Osteoblast (primary cell): ENCODE measurements at regions not wholly inside any gene's neighbourhood (a gene's known extent, or its start where the extent isn't known, plus 50 kb on each side); places are given as distances from the start of the nearest gene placed in this dataset.

Experiments used
- DNase-seq: peaks from one replicate; pipeline ENCODE4 v3.0.0; 2011; ENCODE audit warnings: low spot score, mixed read lengths; ENCODE audit not compliant: insufficient read length; ENCODE audit errors: missing footprints
- H2AFZ ChIP-seq: 2 replicates; pipeline ENCODE4 v1.6.0; 2011; ENCODE audit warnings: mild to moderate bottlenecking, low read length
- H3K27ac ChIP-seq: 2 replicates; pipeline ENCODE4 v1.5.1; 2011; ENCODE audit warnings: mild to moderate bottlenecking, low read depth, low read length, moderate library complexity
- H3K27me3 ChIP-seq: 2 replicates; pipeline ENCODE4 v1.6.0; 2012; ENCODE audit warnings: mild to moderate bottlenecking, control low read depth, inconsistent platforms, low read length, moderate library complexity; ENCODE audit not compliant: insufficient read depth
- H3K36me3 ChIP-seq: 2 replicates; pipeline ENCODE4 v1.5.1; 2011; ENCODE audit warnings: mild to moderate bottlenecking, low read length, control low read depth, moderate library complexity; ENCODE audit not compliant: insufficient read depth
- H3K4me1 ChIP-seq: 2 replicates; pipeline ENCODE4 v1.5.1; 2011; ENCODE audit warnings: mild to moderate bottlenecking, low read length, control low read depth, moderate library complexity; ENCODE audit not compliant: insufficient read depth
- H3K4me2 ChIP-seq: 2 replicates; pipeline ENCODE4 v1.6.0; 2011; ENCODE audit warnings: mild to moderate bottlenecking, low read length; ENCODE audit not compliant: insufficient read depth
- H3K4me3 ChIP-seq: fragments of 200-600 bp; sonication (generic); 3 replicates; pipeline ENCODE4 v1.5.1; 2012; ENCODE audit warnings: mild to moderate bottlenecking, low read length, inconsistent platforms; ENCODE audit not compliant: insufficient read depth
- H3K79me2 ChIP-seq: 2 replicates; pipeline ENCODE4 v1.6.0; 2012; ENCODE audit warnings: mild to moderate bottlenecking, low read length, control low read depth, inconsistent platforms; ENCODE audit not compliant: insufficient read depth
- H3K9me3 ChIP-seq: 2 replicates; pipeline ENCODE4 v1.5.1; 2011; ENCODE audit warnings: low read depth, low read length, control low read depth
- H4K20me1 ChIP-seq: 2 replicates; pipeline ENCODE4 v1.6.0; 2012; ENCODE audit warnings: mild to moderate bottlenecking, low read length, control low read depth; ENCODE audit not compliant: insufficient read depth
- CTCF ChIP-seq: IDR thresholded peaks from 2 replicates; pipeline ENCODE4 v1.5.1; 2011; ENCODE audit warnings: mild to moderate bottlenecking, low read depth, low read length, moderate library complexity; ENCODE audit errors: extremely low read depth

GRCh38 chr6:21902628-21903169 lies 309.1 kb downstream of the SOX4 start:
- no peaks in the 10 kb centered on the region for H3K79me2 ChIP-seq
- no peak overlapping the region for H2AFZ ChIP-seq
- no peak overlapping the region for H3K4me2 ChIP-seq
- TF ChIP-seq CTCF = no peak
- H4K20me1 ChIP-seq = no peaks in the 10 kb centered on the region
- H3K4me1 ChIP-seq = no peaks in the 10 kb centered on the region
- H3K9me3 ChIP-seq = no peaks in the 10 kb centered on the region
- no peaks in the 10 kb centered on the region for H3K27me3 ChIP-seq
- H3K36me3 ChIP-seq = no peaks in the 10 kb centered on the region
- no peak overlapping the region for H3K4me3 ChIP-seq
- H3K27ac ChIP-seq = no peak overlapping the region
- no peak for DNase-seq

- H3K27ac ChIP-seq = no peak overlapping the region
- no peaks in the 10 kb centered on the region for H3K9me3 ChIP-seq
- no peaks in the 10 kb centered on the region for H3K27me3 ChIP-seq
- no peak overlapping the region for H3K4me3 ChIP-seq
- no peaks in the 10 kb centered on the region for H3K4me1 ChIP-seq
- no peak for TF ChIP-seq CTCF
- H4K20me1 ChIP-seq = no peaks in the 10 kb centered on the region
- H3K4me2 ChIP-seq = no peak overlapping the region
- H2AFZ ChIP-seq = no peak overlapping the region
- DNase-seq = no peak
- H3K36me3 ChIP-seq = no peaks in the 10 kb centered on the region
- no peaks in the 10 kb centered on the region for H3K79me2 ChIP-seq
Measured at GRCh38 chr6:21905531-21905930, 312.0 kb downstream of the SOX4 start.

GRCh38 chr6:21906826-21907225 lies 313.3 kb downstream of the SOX4 start:
- TF ChIP-seq CTCF = no peak
- Histone ChIP-seq H2AFZ (no peak overlapping the region), H3K9me3 (no peaks in the 10 kb centered on the region), H3K27ac (no peak overlapping the region), H3K4me3 (no peak overlapping the region), H3K4me1 (no peaks in the 10 kb centered on the region), H3K79me2 (no peaks in the 10 kb centered on the region), H3K27me3 (no peaks in the 10 kb centered on the region), H3K4me2 (no peak overlapping the region), H3K36me3 (no peaks in the 10 kb centered on the region), H4K20me1 (no peaks in the 10 kb centered on the region)
- DNase-seq = no peak

- H3K9me3 ChIP-seq = no peaks in the 10 kb centered on the region
- H3K36me3 ChIP-seq = no peaks in the 10 kb centered on the region
- no peaks in the 10 kb centered on the region for H3K27me3 ChIP-seq
- no peak for DNase-seq
- H3K4me1 ChIP-seq = no peaks in the 10 kb centered on the region
- H2AFZ ChIP-seq = no peak overlapping the region
- H3K79me2 ChIP-seq = no peaks in the 10 kb centered on the region
- H3K27ac ChIP-seq = no peak overlapping the region
- no peak overlapping the region for H3K4me3 ChIP-seq
- no peak for TF ChIP-seq CTCF
- H4K20me1 ChIP-seq = no peaks in the 10 kb centered on the region
- H3K4me2 ChIP-seq = no peak overlapping the region
Measured at GRCh38 chr6:21907291-21907690, 313.7 kb downstream of the SOX4 start.
